Lower leg skin (tissue), 3 donors: ENCODE measurements at regions not wholly inside any gene's neighbourhood (a gene's known extent, or its start where the extent isn't known, plus 50 kb on each side); places are given as distances from the start of the nearest gene placed in this dataset.

ENCODE experiments used
- POLR2A ChIP-seq, 2 donors: fragments of 450-650 bp; IDR thresholded peaks; one replicate each; pipeline ENCODE4 v1.6.1; 2016 to 2017; ENCODE audit warnings: antibody characterized with exemption in 2 of 2, mild to moderate bottlenecking in 1 of 2, moderate library complexity in 1 of 2
- TF ChIP-seq, protein P1 (sequence below), 3 donors: fragments of 450-650 bp; IDR thresholded peaks; one replicate each; pipeline ENCODE4 v1.5.1; 2016; ENCODE audit warnings: antibody characterized with exemption in 3 of 3, mild to moderate bottlenecking in 3 of 3, moderate library complexity in 2 of 3

DNA sequence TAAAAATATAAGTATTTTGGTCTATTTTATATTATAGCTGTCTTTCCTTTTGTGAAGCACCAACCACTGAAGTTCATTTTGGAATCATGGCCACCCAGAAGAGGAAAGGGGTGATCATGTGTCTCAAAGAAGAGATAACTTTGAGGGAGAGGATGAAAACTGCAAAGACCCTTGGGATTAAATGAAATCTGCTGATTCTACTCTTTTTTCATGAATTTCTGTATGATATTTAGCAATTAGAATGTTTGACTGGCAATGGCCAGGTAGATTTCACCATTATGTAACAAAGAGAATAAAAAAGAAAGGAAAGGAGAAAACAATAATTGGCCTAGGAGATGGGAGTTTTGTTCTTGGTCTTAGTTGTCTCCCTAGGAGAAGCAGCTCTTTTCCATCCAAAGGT, 350.8 kb downstream of the EMP1 start:
- TF ChIP-seq, protein P1, sequence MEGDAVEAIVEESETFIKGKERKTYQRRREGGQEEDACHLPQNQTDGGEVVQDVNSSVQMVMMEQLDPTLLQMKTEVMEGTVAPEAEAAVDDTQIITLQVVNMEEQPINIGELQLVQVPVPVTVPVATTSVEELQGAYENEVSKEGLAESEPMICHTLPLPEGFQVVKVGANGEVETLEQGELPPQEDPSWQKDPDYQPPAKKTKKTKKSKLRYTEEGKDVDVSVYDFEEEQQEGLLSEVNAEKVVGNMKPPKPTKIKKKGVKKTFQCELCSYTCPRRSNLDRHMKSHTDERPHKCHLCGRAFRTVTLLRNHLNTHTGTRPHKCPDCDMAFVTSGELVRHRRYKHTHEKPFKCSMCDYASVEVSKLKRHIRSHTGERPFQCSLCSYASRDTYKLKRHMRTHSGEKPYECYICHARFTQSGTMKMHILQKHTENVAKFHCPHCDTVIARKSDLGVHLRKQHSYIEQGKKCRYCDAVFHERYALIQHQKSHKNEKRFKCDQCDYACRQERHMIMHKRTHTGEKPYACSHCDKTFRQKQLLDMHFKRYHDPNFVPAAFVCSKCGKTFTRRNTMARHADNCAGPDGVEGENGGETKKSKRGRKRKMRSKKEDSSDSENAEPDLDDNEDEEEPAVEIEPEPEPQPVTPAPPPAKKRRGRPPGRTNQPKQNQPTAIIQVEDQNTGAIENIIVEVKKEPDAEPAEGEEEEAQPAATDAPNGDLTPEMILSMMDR (IDR thresholded peaks at IDR 0.05) = no peak
- no peak for TF ChIP-seq POLR2A (IDR thresholded peaks at IDR 0.05)
